T-helper 2 cell treated with Interferon-gamma antibody and Interleukin-4, amounts not matched to agents 5 μg/mL and 100 μg/mL, for 36 hours (primary cell): ENCODE measurements at regions not wholly inside any gene's neighbourhood (a gene's known extent, or its start where the extent isn't known, plus 50 kb on each side); places are given as distances from the start of the nearest gene placed in this dataset.

ENCODE experiments used
- DNase-seq: peaks from one replicate; pipeline ENCODE4 v3.0.0; 2021; ENCODE audit warnings: low spot score
- H3K27ac Mint-ChIP-seq: one replicate; pipeline ENCODE4 v1.8.0; 2021; ENCODE audit warnings: mild to moderate bottlenecking, mixed read lengths
- H3K27me3 Mint-ChIP-seq: one replicate; pipeline ENCODE4 v1.8.0; 2021; ENCODE audit warnings: low read depth, mixed read lengths
- H3K36me3 Mint-ChIP-seq: one replicate; pipeline ENCODE4 v1.8.0; 2021; ENCODE audit warnings: low read depth, mixed read lengths
- H3K4me1 Mint-ChIP-seq: one replicate; pipeline ENCODE4 v1.8.0; 2021; ENCODE audit warnings: low read depth, mixed read lengths
- H3K4me3 Mint-ChIP-seq: one replicate; pipeline ENCODE4 v1.8.0; 2022; ENCODE audit warnings: mild to moderate bottlenecking, moderate library complexity, mixed read lengths
- H3K9me3 Mint-ChIP-seq: one replicate; pipeline ENCODE4 v1.8.0; 2021; ENCODE audit warnings: mixed read lengths

DNA sequence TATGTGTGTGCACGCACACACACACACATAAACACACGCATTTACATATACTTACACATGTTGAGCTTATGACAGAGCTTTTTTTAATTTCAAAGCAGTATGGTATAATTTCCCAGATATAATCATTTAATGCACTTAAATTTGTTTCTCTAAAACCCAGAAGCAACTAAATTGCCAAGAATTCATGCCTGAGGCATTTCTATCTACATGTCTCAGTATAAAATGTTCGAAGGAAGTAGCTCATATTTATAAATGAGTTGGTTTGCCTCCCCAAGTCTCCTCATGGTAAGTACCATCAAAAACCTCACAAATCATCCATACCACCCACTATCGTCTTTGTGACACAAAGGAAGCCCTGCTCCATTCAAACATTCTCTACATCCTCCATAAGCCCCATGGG lies 130.6 kb downstream of the RPL22L1 start:
- H3K27me3 Mint-ChIP-seq, result peaks cover 11% of the 10 kb centered on the region
- H3K36me3 Mint-ChIP-seq, result no peaks in the 10 kb centered on the region
- H3K9me3 Mint-ChIP-seq, result no peaks in the 10 kb centered on the region
- no peaks in the 10 kb centered on the region for H3K4me1 Mint-ChIP-seq
- DNase-seq, result no peak
- H3K27ac Mint-ChIP-seq, result no peak overlapping the region
- no peak overlapping the region for H3K4me3 Mint-ChIP-seq

GRCh38 chr3:170738766-170739165 lies 131.2 kb downstream of the RPL22L1 start:
- no peaks in the 10 kb centered on the region for H3K4me1 Mint-ChIP-seq
- peaks cover 12% of the 10 kb centered on the region for H3K27me3 Mint-ChIP-seq
- no peak overlapping the region for H3K27ac Mint-ChIP-seq
- H3K36me3 Mint-ChIP-seq, result no peaks in the 10 kb centered on the region
- H3K4me3 Mint-ChIP-seq, result no peak overlapping the region
- no peak for DNase-seq
- no peaks in the 10 kb centered on the region for H3K9me3 Mint-ChIP-seq

GRCh38 chr3:170737498-170738162 lies 132.4 kb downstream of the RPL22L1 start:
- peaks cover 15% of the 10 kb centered on the region for H3K27me3 Mint-ChIP-seq
- H3K4me3 Mint-ChIP-seq, result no peak overlapping the region
- no peaks in the 10 kb centered on the region for H3K4me1 Mint-ChIP-seq
- H3K36me3 Mint-ChIP-seq, result no peaks in the 10 kb centered on the region
- no peaks in the 10 kb centered on the region for H3K9me3 Mint-ChIP-seq
- no peak for DNase-seq
- H3K27ac Mint-ChIP-seq, result no peak overlapping the region

DNA sequence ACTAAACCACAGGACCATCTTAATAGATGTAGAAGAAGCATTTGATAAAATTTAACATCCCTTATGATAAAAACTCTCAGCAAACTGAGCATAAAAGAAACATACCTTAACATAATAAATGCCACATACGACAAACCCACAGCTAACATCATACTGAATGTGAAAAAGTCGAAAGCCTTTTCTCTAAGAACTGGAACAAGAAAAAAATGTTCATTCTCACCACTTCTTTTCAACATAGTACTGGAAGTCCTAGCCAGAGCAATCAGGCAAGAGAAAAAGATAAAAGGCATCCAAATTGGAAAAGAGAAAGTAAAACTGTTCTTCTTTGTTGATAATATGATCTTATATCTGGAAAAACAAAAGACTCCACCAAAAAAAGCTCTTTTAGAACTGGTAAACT lies 134.2 kb downstream of the RPL22L1 start:
- Mint-ChIP-seq H3K27me3 (peaks cover 20% of the 10 kb centered on the region), H3K4me3 (no peak overlapping the region), H3K9me3 (no peaks in the 10 kb centered on the region), H3K4me1 (no peaks in the 10 kb centered on the region), H3K27ac (no peak overlapping the region), H3K36me3 (no peaks in the 10 kb centered on the region)
- no peak for DNase-seq

GRCh38 chr3:170734735-170735065 lies 135.3 kb downstream of the RPL22L1 start:
- Mint-ChIP-seq H3K9me3 (no peaks in the 10 kb centered on the region), H3K4me3 (no peak overlapping the region), H3K36me3 (no peaks in the 10 kb centered on the region), H3K4me1 (no peaks in the 10 kb centered on the region), H3K27me3 (peaks cover 19% of the 10 kb centered on the region), H3K27ac (no peak overlapping the region)
- no peak for DNase-seq

DNA sequence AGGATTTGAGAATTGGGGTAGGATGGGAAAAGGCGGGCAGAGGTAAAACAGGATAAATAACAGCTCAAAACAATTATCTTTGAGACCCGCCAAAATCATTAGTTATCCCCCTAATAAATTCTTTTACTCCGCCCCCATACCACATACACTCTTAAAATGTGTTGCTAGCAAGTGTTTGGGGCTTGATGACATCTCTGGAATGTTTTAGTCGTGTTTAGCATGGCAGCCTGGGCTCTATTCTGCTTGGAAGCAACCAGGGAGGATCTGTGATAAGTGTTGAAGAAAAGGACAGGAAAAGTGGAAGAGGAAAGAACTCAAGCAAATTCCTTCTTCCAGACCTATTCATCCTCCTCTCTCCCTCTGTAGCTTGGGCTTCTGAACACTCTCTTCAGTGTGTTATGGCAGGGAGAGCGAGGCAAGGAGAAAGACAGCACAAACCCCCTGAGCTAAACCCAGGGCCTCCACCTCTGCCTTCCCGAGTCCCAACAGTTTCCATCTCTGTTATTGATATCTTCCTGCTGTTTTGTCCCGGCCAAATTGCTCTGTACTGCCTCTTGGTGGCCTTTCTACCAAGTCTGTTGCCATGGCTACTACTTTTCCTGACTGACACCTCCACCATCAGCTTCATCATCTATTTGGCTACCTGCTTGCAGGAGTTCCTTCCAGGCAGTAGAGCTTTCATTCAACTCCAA lies 135.8 kb downstream of the RPL22L1 start:
- H3K27ac Mint-ChIP-seq, result no peak overlapping the region
- H3K9me3 Mint-ChIP-seq, result no peaks in the 10 kb centered on the region
- no peaks in the 10 kb centered on the region for H3K4me1 Mint-ChIP-seq
- H3K4me3 Mint-ChIP-seq, result no peak overlapping the region
- H3K27me3 Mint-ChIP-seq, result peaks cover 19% of the 10 kb centered on the region
- H3K36me3 Mint-ChIP-seq, result no peaks in the 10 kb centered on the region
- no peak for DNase-seq

DNA sequence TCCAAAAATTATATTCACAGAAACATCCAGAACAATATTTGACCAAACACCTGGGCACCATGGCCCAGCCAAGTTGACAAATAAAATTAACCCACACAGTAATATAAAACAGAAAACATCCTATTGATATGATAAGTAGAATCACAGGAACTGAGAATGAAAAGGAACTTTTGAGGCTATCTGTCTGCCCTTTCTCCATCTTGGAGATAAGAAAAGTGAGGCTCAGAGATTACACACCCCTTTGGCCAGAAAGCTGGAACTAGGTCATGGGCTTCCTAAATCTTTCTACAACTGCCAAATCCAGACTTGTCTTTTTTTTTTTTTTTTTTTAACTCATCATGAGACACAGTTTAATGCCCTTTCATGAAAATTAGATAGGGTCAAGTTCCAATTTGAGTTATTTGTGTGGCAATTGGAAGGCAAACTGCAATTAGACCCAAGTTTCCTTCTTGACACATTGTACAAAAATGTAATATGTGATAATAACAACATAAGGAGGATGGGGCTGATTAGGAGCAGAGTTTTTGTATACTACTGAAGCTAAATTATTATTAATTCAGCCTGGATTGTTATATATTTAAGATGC lies 137.2 kb downstream of the RPL22L1 start:
- Mint-ChIP-seq H3K27me3 (peaks cover 17% of the 10 kb centered on the region), H3K36me3 (no peaks in the 10 kb centered on the region), H3K9me3 (no peaks in the 10 kb centered on the region), H3K27ac (no peak overlapping the region), H3K4me3 (no peak overlapping the region), H3K4me1 (no peaks in the 10 kb centered on the region)
- no peak for DNase-seq

GRCh38 chr3:170731281-170731680 lies 138.7 kb downstream of the RPL22L1 start:
- DNase-seq, result no peak
- H3K4me3 Mint-ChIP-seq, result no peak overlapping the region
- no peaks in the 10 kb centered on the region for H3K36me3 Mint-ChIP-seq
- no peaks in the 10 kb centered on the region for H3K4me1 Mint-ChIP-seq
- peaks cover 17% of the 10 kb centered on the region for H3K27me3 Mint-ChIP-seq
- no peaks in the 10 kb centered on the region for H3K9me3 Mint-ChIP-seq
- H3K27ac Mint-ChIP-seq, result no peak overlapping the region

- no peak for DNase-seq
- peaks cover 16% of the 10 kb centered on the region for H3K27me3 Mint-ChIP-seq
- H3K4me1 Mint-ChIP-seq, result no peaks in the 10 kb centered on the region
- H3K4me3 Mint-ChIP-seq, result no peak overlapping the region
- H3K9me3 Mint-ChIP-seq, result no peaks in the 10 kb centered on the region
- no peak overlapping the region for H3K27ac Mint-ChIP-seq
- H3K36me3 Mint-ChIP-seq, result no peaks in the 10 kb centered on the region
These were observed 139.8 kb downstream of the RPL22L1 start for GRCh38 chr3:170730071-170730812.

DNA sequence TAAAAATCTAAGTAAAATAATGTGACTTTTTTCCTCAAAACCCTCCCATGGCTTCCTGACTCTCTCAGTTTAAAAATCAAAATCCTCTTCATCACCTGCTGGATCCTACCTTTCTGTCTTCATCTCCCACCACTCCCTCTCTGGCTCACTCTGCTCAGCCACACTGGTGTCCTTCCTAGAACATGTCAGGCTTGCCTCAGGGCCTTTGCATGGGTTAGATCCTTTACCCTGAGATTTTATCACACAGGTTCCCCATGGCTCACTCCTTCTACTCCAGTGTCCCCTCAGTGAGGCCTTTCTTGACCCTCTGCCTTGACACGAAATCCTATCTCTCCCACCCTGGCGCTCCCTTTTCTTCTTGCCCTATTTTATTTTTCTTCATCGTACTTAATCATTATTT lies 141.8 kb downstream of the RPL22L1 start:
- no peaks in the 10 kb centered on the region for H3K9me3 Mint-ChIP-seq
- no peaks in the 10 kb centered on the region for H3K36me3 Mint-ChIP-seq
- DNase-seq, result no peak
- no peaks in the 10 kb centered on the region for H3K4me1 Mint-ChIP-seq
- no peak overlapping the region for H3K4me3 Mint-ChIP-seq
- H3K27me3 Mint-ChIP-seq, result peaks cover 8% of the 10 kb centered on the region
- H3K27ac Mint-ChIP-seq, result no peak overlapping the region

DNA sequence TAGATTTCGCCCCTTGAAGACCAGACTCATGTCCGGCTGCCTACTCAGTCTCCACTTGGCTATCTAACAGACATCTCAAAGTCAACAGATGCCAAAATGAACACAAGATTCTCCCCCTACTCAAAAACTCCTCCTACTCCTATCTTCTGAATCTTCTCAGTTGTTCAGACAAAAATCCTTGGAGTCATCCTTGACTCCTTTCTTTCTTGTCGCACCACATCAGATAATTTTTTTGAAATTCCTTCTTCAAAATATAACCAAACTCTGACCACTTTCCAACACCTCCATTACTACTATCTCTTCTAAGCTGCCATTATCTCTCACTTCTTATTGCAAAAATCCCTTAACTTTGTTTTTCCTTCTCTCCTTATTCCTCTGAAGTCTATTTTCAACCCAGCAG lies 141.9 kb upstream of the SLC7A14 start:
- Mint-ChIP-seq H3K4me1 (no peaks in the 10 kb centered on the region), H3K4me3 (no peak overlapping the region), H3K9me3 (no peaks in the 10 kb centered on the region), H3K27me3 (peaks cover 8% of the 10 kb centered on the region), H3K27ac (no peak overlapping the region), H3K36me3 (no peaks in the 10 kb centered on the region)
- no peak for DNase-seq

- no peaks in the 10 kb centered on the region for H3K9me3 Mint-ChIP-seq
- no peaks in the 10 kb centered on the region for H3K4me1 Mint-ChIP-seq
- DNase-seq, result no peak
- H3K27me3 Mint-ChIP-seq, result peaks cover 6% of the 10 kb centered on the region
- H3K27ac Mint-ChIP-seq, result no peak overlapping the region
- no peak overlapping the region for H3K4me3 Mint-ChIP-seq
- no peaks in the 10 kb centered on the region for H3K36me3 Mint-ChIP-seq
These were observed 141.2 kb upstream of the SLC7A14 start for GRCh38 chr3:170726976-170727661.

GRCh38 chr3:170725285-170725731 lies 139.4 kb upstream of the SLC7A14 start:
- H3K36me3 Mint-ChIP-seq, result no peaks in the 10 kb centered on the region
- no peak for DNase-seq
- H3K27me3 Mint-ChIP-seq, result peaks cover 11% of the 10 kb centered on the region
- H3K4me3 Mint-ChIP-seq, result no peak overlapping the region
- H3K27ac Mint-ChIP-seq, result no peak overlapping the region
- H3K4me1 Mint-ChIP-seq, result no peaks in the 10 kb centered on the region
- H3K9me3 Mint-ChIP-seq, result no peaks in the 10 kb centered on the region
